Gastroesophageal sphincter (tissue), 3 donors: ENCODE measurements at regions not wholly inside any gene's neighbourhood (a gene's known extent, or its start where the extent isn't known, plus 50 kb on each side); places are given as distances from the start of the nearest gene placed in this dataset.

Experiments used
- CTCF ChIP-seq, 4 experiments: fragments of 200-600 bp in 2 of 4; fragments of 450-650 bp in 2 of 4; sonication (generic) in 1 of 4; IDR thresholded peaks; one replicate each; pipeline ENCODE4 v1.5.1; 2017 to 2019; ENCODE audit warnings: antibody characterized with exemption in 4 of 4, mild to moderate bottlenecking in 2 of 4, moderate library complexity in 2 of 4
- POLR2A ChIP-seq, 2 donors: fragments of 450-650 bp; IDR thresholded peaks; one replicate each; pipeline ENCODE4 v1.6.1; 2017; ENCODE audit warnings: antibody characterized with exemption in 2 of 2, mild to moderate bottlenecking in 2 of 2, moderate library complexity in 1 of 2
- POLR2AphosphoS5 ChIP-seq: sonication (generic); formaldehyde crosslinking; IDR thresholded peaks from one replicate; pipeline ENCODE4 v1.6.1; 2017; ENCODE audit warnings: antibody characterized with exemption

- TF ChIP-seq CTCF (IDR thresholded peaks at IDR 0.05) (no peak), POLR2AphosphoS5 (no peak), POLR2A (IDR thresholded peaks at IDR 0.05) (no peak)
Measured at GRCh38 chr18:34482204-34482603, 227.9 kb upstream of the DTNA start.
